Tibial nerve (tissue), 4 donors: ENCODE measurements at regions not wholly inside any gene's neighbourhood (a gene's known extent, or its start where the extent isn't known, plus 50 kb on each side); places are given as distances from the start of the nearest gene placed in this dataset.

Source experiments
- DNase-seq, 2 donors: peaks; one replicate each; pipeline ENCODE4 v3.0.0-alpha.2; 2019; ENCODE audit warnings: low spot score in 2 of 2
- H3K27ac ChIP-seq, 4 donors: fragments of 200-600 bp; sonication (generic) in 3 of 4; one replicate each; pipeline ENCODE4 v1.5.1; 2017 to 2019; ENCODE audit warnings: mild to moderate bottlenecking in 1 of 4
- H3K27me3 ChIP-seq, 2 donors: fragments of 200-600 bp; sonication (generic) in 1 of 2; one replicate each; pipeline versions ENCODE4 v1.5.1 to v1.6.0; 2017 to 2019
- H3K36me3 ChIP-seq, 3 donors: fragments of 200-600 bp; sonication (generic); one replicate each; pipeline ENCODE4 v1.5.1; 2018 to 2019
- H3K4me1 ChIP-seq, 4 donors: fragments of 200-600 bp; sonication (generic) in 3 of 4; one replicate each; pipeline ENCODE4 v1.5.1; 2017 to 2019
- H3K4me3 ChIP-seq, 4 donors: fragments of 200-600 bp; sonication (generic) in 3 of 4; one replicate each; pipeline ENCODE4 v1.5.1; 2017 to 2019; ENCODE audit warnings: mild to moderate bottlenecking in 1 of 4, moderate library complexity in 1 of 4
- H3K9me3 ChIP-seq, 4 donors: fragments of 200-600 bp; sonication (generic) in 3 of 4; one replicate each; pipeline ENCODE4 v1.5.1; 2017 to 2019
- CTCF ChIP-seq, 5 experiments: fragments of 200-600 bp in 3 of 5; fragments of 450-650 bp in 2 of 5; sonication (generic) in 3 of 5; IDR thresholded peaks; one replicate each; pipeline ENCODE4 v1.5.1; 2016 to 2019; ENCODE audit warnings: antibody characterized with exemption in 5 of 5, mild to moderate bottlenecking in 3 of 5, moderate library complexity in 2 of 5
- EP300 ChIP-seq, 2 donors: sonication (generic); formaldehyde crosslinking; IDR thresholded peaks; one replicate each; pipeline ENCODE4 v1.6.1; 2017; ENCODE audit warnings: antibody characterized with exemption in 2 of 2, mild to moderate bottlenecking in 1 of 2
- POLR2A ChIP-seq, 2 donors: fragments of 450-650 bp; IDR thresholded peaks; one replicate each; pipeline ENCODE4 v1.6.1; 2017; ENCODE audit warnings: antibody characterized with exemption in 2 of 2, mild to moderate bottlenecking in 2 of 2, moderate library complexity in 2 of 2
- WGBS, 2 donors: methylation state at CpG; one replicate each; pipeline ENCODE4 v1.1.5; 2018; 5-methylcytosine and 5-hydroxymethylcytosine counted together

GRCh38 chr22:35475545-35475944 is 65.1 kb upstream of the RASD2 start:
- Histone ChIP-seq H3K27ac (no peak overlapping the region), H3K4me1 (peaks cover 0 to 15% (median 5%) of the 10 kb centered on the region in 4 donors)
- 43% methylated on average over 10 of the region's 10 CpGs for WGBS, 2 donors

GRCh38 chr22:35476341-35476740 is 64.3 kb upstream of the RASD2 start:
- no peaks in the 10 kb centered on the region for H3K36me3 ChIP-seq

More at GRCh38 chr22:35475545-35475944, 65.1 kb upstream of the RASD2 start:
- no peak overlapping the region for H3K4me3 ChIP-seq
- no peaks in the 10 kb centered on the region for H3K27me3 ChIP-seq
- no peaks in the 10 kb centered on the region for H3K36me3 ChIP-seq
- DNase-seq: no peak
- no peaks in the 10 kb centered on the region for H3K9me3 ChIP-seq
- TF ChIP-seq POLR2A (IDR thresholded peaks at IDR 0.05): no peak
- no peak for TF ChIP-seq EP300 (IDR thresholded peaks at IDR 0.05)
- TF ChIP-seq CTCF (IDR thresholded peaks at IDR 0.05): no peak

GRCh38 chr22:35477911-35478582 is 62.6 kb upstream of the RASD2 start:
- H3K27me3 ChIP-seq: peaks cover 0 to 7% of the 10 kb centered on the region in 2 donors
- H3K4me3 ChIP-seq: no peak overlapping the region
- H3K9me3 ChIP-seq: no peaks in the 10 kb centered on the region
- H3K36me3 ChIP-seq: no peaks in the 10 kb centered on the region
- WGBS, 2 donors: 32 to 33% methylated on average over 11 of the region's 11 CpGs
- peaks cover 0 to 18% (median 5%) of the 10 kb centered on the region in 4 donors for H3K4me1 ChIP-seq
- TF ChIP-seq CTCF (IDR thresholded peaks at IDR 0.05) (no peak), EP300 (IDR thresholded peaks at IDR 0.05) (no peak), POLR2A (IDR thresholded peaks at IDR 0.05) (no peak)
- H3K27ac ChIP-seq: peak overlapping the region in 2 of 4 donors; percentile 2 to 17
- DNase-seq: peak in 1 of 2 donors; percentile 48

More at GRCh38 chr22:35476341-35476740, 64.3 kb upstream of the RASD2 start:
- Histone ChIP-seq H3K27ac (no peak overlapping the region), H3K27me3 (no peaks in the 10 kb centered on the region), H3K4me3 (no peak overlapping the region), H3K9me3 (no peaks in the 10 kb centered on the region), H3K4me1 (peaks cover 0 to 18% (median 5%) of the 10 kb centered on the region in 4 donors)
- WGBS, 2 donors: 77% methylated on average over 11 of the region's 11 CpGs
- TF ChIP-seq CTCF (IDR thresholded peaks at IDR 0.05) (no peak), EP300 (IDR thresholded peaks at IDR 0.05) (no peak), POLR2A (IDR thresholded peaks at IDR 0.05) (no peak)
- no peak for DNase-seq

GRCh38 chr22:35478633-35479107 is 62.0 kb upstream of the RASD2 start:
- TF ChIP-seq CTCF (IDR thresholded peaks at IDR 0.05) (no peak), POLR2A (IDR thresholded peaks at IDR 0.05) (no peak), EP300 (IDR thresholded peaks at IDR 0.05) (no peak)
- Histone ChIP-seq H3K4me1 (peaks cover 0 to 18% (median 5%) of the 10 kb centered on the region in 4 donors), H3K36me3 (no peaks in the 10 kb centered on the region), H3K27me3 (peaks cover 0 to 7% of the 10 kb centered on the region in 2 donors), H3K27ac (peak overlapping the region in 2 of 4 donors; percentile 2 to 17), H3K4me3 (no peak overlapping the region), H3K9me3 (no peaks in the 10 kb centered on the region)
- 67 to 75% methylated on average over 9 of the region's 9 CpGs for WGBS, 2 donors
- no peak for DNase-seq

- H3K27me3 ChIP-seq: peaks cover 0 to 7% of the 10 kb centered on the region in 2 donors
- no peak for DNase-seq
These were observed 61.3 kb upstream of the RASD2 start for GRCh38 chr22:35479359-35479758.

More at GRCh38 chr22:35479359-35479758, 61.3 kb upstream of the RASD2 start:
- 92 to 97% methylated on average over 9 of the region's 9 CpGs for WGBS, 2 donors
- Histone ChIP-seq H3K4me1 (peaks cover 0 to 18% (median 5%) of the 10 kb centered on the region in 4 donors), H3K27ac (no peak overlapping the region), H3K4me3 (no peak overlapping the region), H3K9me3 (no peaks in the 10 kb centered on the region), H3K36me3 (no peaks in the 10 kb centered on the region)
- TF ChIP-seq CTCF (IDR thresholded peaks at IDR 0.05) (no peak), POLR2A (IDR thresholded peaks at IDR 0.05) (no peak)
